Amniotic epithelial cell (primary cell): ENCODE measurements at regions not wholly inside any gene's neighbourhood (a gene's known extent, or its start where the extent isn't known, plus 50 kb on each side); places are given as distances from the start of the nearest gene placed in this dataset.

Experiments
- DNase-seq: peaks from one replicate; pipeline ENCODE4 v3.0.0-alpha.2; 2010; ENCODE audit warnings: low read depth

- DNase-seq, result no peak
These were observed 197.1 kb upstream of the PDE5A start for GRCh38 chr4:119825696-119826095.

DNA sequence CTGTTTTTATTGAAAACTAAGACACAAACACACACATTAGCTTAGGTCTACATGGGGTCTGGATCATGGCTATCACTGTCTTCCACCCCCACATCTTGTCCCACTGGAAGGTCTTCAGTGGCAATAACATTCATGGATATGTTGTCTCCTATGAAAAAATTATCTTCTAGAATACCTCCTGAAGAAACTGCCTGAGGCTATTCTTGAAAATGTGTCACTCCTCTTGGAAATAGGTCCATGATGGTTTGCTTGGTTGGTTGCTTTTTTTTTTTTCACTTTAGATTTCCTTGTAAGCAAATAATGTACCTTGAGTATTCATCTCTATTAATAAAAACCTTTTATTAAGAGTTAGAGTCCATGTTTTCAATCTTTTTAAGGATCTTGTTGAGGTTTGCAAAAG is 195.3 kb upstream of the PDE5A start:
- no peak for DNase-seq

- no peak for DNase-seq
These were observed 194.4 kb upstream of the PDE5A start for GRCh38 chr4:119823045-119823444.

DNA sequence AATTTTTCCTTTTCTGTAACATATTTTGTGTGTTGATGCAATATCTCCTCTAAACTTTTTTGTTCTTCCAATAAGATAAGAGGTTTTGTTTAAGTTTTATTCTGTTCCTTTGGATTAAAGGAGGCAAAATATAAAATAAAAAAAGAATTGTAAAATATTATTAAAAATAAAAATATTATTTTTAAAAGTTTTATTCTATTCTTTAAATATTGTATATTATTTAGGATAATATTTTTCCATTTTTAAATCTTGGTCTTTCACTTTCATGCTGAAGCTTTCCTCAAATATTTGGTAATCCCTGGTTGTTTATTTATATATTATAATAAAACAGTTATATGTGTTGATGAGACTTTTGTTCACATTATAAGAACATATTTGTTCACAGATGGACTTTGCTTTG is 187.9 kb upstream of the PDE5A start:
- no peak for DNase-seq

- peak; percentile 10 for DNase-seq
These were observed 181.4 kb upstream of the PDE5A start for GRCh38 chr4:119810001-119810400.

GRCh38 chr4:119804404-119804803 is 175.8 kb upstream of the PDE5A start:
- DNase-seq, result no peak

GRCh38 chr4:119797238-119797894 is 168.8 kb upstream of the PDE5A start:
- no peak for DNase-seq

DNA sequence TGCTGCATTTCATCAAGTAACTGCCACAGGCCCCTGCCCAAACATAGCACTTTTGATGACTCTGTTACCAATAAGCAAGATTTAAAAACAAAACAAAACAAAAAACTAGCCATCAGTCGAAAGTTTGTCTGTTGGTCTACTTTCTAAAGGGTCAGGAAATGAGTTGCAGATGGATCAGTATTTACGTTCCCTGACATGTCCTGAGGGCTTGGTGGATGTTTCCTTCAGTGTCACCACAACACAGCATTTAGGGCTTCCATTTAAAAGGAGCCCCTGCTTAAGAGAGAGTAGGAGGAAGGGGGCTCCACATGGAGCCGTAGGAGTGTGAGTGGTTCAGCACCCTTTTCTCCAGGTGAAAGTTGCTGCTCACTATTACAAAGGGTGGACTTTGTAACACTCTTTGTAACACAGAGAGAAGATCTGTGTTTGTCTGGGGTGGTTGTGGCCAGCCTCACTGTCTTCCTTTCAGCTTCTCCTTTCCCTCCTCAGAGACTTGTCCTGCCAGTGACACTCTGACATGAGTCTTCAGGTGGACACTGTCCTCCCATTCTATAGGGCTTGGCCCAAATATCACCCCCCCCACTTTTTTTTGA is 167.5 kb upstream of the PDE5A start:
- no peak for DNase-seq

DNA sequence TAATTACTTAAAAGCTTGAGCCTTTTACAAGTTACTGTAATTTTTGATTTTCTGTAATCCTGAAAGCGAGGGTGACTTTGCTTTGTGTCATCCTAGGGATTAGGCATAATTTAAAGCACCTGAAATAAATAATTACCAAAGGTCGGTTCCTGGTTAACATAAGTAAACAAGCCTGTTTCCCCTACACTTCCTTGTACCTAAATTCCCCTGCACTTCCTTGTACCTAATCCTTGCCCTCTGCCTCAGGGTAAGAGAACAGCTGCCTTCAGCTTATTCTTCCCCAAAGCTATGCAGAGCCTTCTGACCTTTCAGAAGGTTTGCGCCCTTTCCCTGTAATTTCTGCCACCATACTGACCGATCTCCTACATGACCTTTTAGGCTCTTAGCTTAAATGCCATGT is 166.1 kb upstream of the PDE5A start:
- no peak for DNase-seq

DNA sequence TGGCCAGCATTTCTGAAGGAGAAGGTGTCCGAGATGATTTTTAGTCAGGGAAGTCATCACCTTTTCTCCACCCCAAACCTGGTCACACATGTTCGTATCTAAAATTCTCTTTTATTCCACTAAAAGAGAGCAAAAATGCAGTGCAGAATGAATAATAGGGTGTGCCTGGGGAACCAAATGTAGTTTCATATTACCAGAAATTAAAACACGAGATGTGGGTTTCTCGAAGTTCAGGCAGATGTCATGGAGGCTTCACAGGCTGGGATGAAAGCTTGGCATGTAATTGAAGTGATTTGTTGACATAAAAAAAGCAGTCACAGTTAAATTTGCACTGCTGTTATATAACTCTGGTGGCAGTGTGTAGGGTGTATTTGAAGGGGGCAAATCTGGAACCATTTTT is 165.5 kb upstream of the PDE5A start:
- DNase-seq, result no peak

DNA sequence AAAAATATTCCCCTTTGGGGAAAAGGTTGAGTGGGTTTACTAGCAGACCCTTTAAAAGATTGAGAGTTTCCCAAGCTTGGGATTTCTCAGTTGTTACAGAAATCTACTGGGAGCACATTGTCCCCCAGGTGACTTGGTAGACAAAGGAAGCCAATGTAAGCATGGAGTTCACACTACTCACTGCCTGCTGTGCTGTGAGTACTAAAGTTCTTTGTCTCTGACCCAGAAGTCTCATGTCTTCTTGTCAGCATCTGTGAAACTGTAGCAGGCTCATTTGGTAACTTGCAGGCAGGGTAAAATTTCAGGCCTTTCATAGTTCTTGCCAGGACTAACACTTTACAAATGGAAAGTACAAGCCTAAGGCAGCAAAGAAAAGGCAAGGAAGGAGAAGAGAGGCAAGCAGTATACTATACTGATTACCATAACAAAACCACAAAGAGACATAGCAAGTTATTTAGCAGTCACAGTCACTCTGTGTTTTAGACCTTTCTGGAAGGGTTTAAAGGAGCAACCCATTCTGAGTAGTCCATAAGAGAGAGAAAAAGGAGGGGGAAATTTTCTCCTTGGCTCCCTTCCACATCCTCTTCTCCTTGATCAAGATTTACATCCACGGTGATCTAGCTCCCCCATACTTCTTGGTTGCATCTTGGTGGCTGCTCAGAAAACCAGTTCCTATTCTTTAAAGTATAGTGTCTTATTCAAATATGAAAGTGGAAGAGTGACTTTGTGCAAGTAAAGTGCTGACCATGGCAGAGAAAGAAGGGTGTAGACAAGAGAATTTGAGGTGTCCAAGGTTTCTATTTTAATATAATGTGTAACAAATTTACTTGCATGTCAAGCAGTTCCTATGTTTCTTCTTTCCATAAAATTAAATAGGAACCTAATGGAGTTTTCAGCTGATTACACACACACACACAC is 160.0 kb upstream of the PDE5A start:
- no peak for DNase-seq

DNA sequence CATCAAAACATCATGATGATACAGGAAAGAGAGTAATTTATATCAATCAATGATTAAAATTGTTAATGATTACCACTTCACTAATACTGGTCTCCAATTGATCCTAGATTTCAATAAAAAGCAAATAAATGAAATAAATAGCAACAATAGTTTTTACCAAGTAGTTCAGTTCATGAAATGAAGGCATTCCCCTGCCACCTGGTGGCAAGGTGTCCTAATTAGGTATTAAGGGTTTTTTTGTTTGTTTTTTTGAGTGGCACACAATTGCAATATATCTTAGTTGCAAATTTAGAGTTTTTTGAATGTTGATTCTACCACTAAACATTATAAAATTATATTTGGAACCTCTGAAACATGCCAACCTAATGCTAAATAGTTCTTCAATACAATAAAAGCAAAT is 157.4 kb upstream of the PDE5A start:
- peak; percentile 27 for DNase-seq

DNA sequence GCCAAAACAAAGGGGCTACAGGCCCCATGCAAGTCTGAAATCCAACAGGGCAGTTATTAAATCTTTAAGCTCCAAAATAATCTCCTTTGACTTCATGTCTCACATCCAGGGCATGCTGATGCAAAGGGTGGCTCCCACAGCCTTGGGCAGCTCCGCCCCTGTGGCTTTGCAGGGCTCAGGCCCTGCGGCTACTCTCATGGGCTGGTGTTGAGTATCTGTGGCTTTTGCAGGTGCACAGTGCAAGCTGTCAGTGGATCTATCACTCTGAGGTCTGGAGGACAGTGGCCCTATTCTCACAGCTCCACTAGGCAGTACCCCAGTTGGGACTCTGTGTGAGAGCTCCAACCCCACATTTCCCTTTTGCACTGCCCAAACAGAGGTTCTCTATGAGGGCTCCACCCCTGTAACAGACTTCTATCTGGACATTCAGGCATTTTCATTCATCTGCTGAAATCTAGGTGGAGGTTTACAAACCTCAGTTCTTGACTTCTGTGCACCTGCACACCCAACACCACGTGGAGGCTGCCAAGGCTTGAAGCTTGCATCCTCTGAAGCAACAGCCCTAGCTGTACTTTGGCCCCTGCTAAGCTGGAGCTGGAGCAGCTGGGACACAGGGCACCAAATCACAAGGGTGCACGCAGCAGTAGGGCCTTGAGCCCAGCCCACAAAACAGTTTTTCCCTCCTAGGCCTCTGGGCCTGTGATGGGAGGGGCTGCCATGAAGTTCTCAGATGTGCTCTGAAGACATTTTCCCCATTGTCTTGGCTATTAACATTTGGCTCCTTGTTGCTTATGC is 154.8 kb upstream of the PDE5A start:
- no peak for DNase-seq

GRCh38 chr4:119781044-119781443 is 152.4 kb upstream of the PDE5A start:
- DNase-seq, result no peak

GRCh38 chr4:119774840-119775239 is 146.2 kb upstream of the PDE5A start:
- no peak for DNase-seq

- peak; percentile 81 for DNase-seq
These were observed 137.3 kb upstream of the PDE5A start for GRCh38 chr4:119765951-119766350.

GRCh38 chr4:119765469-119765868 is 136.9 kb upstream of the PDE5A start:
- no peak for DNase-seq

DNA sequence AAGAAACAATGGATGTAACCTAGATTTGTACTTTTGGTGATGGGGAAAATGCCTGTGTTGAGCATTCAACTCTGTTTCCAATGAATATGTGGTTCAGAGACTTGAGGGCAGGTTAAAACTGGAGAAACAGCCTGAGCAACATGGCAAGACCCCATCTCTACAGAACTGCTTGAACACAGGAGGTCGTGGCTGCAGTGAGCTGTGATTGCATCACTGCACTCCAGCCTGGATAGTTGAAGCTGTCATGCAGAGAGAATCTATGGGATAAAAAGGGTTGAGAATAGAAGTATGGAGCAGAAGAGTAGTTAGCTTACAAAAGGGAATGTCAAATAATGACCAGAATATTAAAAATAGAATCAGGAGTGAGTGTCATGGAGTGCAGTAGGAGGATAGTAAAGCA is 134.8 kb upstream of the PDE5A start:
- no peak for DNase-seq

- peak; percentile 29 for DNase-seq
These were observed 127.0 kb upstream of the PDE5A start for GRCh38 chr4:119755599-119755998.

DNA sequence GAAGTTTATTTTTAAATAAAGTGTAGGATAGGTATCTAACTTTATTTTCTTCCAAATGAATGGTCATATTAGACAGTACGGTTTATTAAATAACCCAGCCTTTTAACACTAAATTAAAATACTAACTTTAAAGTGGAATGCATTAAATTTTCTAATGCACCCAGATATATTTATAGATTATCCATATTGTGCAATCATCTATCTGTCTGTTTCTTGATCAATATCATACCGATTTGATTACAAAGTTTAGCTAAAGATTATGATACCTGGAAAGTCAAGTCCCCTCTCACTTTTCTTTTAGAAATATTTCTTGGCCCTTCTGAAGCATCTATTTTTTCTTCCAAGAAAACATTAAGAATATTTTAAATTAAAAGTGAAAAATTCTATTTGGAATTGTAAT is 124.3 kb upstream of the PDE5A start:
- no peak for DNase-seq

- DNase-seq, result peak; percentile 74
These were observed 122.2 kb upstream of the PDE5A start for GRCh38 chr4:119750771-119751170.

GRCh38 chr4:119750048-119750447 is 121.4 kb upstream of the PDE5A start:
- no peak for DNase-seq
